ENCODE measurements at regions not wholly inside any gene's neighbourhood (a gene's known extent, or its start where the extent isn't known, plus 50 kb on each side); places are given as distances from the start of the nearest gene placed in this dataset.
A peak's percentile ranks its signal among the peaks of the same experiment; 100 is the strongest.

GRCh38 chr14:104385111-104385510, 194.5 kb upstream of the C14orf180 start:
- Mint-ChIP-seq H3K27me3 (ENCODE audit: unreplicated experiment) (peaks cover 12% of the 10 kb centered on the region), H3K27ac (ENCODE audit: unreplicated experiment) (no peak overlapping the region), H3K4me3 (ENCODE audit: unreplicated experiment) (peak overlapping the region; percentile 49), H3K4me1 (ENCODE audit: low read depth, unreplicated experiment) (peaks cover 21% of the 10 kb centered on the region), H3K9me3 (ENCODE audit: unreplicated experiment) (peaks cover 4% of the 10 kb centered on the region), H3K36me3 (ENCODE audit: unreplicated experiment) (no peaks in the 10 kb centered on the region)
- DNase-seq, result no peak
- TF ChIP-seq CTCF (IDR thresholded peaks at IDR 0.05; ENCODE audit: partially characterized antibody, unreplicated experiment), result no peak

GRCh38 chr14:104385531-104386101, 193.9 kb upstream of the C14orf180 start:
- no peak for TF ChIP-seq CTCF (IDR thresholded peaks at IDR 0.05; ENCODE audit: partially characterized antibody, unreplicated experiment)
- H3K27ac Mint-ChIP-seq (ENCODE audit: unreplicated experiment), result no peak overlapping the region
- DNase-seq, result no peak

GRCh38 chr14:104386151-104386841, 193.3 kb upstream of the C14orf180 start:
- Mint-ChIP-seq H3K36me3 (ENCODE audit: unreplicated experiment) (no peaks in the 10 kb centered on the region), H3K4me1 (ENCODE audit: low read depth, unreplicated experiment) (peaks cover 22% of the 10 kb centered on the region), H3K4me3 (ENCODE audit: unreplicated experiment) (peak overlapping the region; percentile 15), H3K9me3 (ENCODE audit: unreplicated experiment) (peaks cover 3% of the 10 kb centered on the region), H3K27ac (ENCODE audit: unreplicated experiment) (no peak overlapping the region), H3K27me3 (ENCODE audit: unreplicated experiment) (peaks cover 13% of the 10 kb centered on the region)
- peak; percentile 70 for TF ChIP-seq CTCF (IDR thresholded peaks at IDR 0.05; ENCODE audit: partially characterized antibody, unreplicated experiment)
- peak; percentile 67 for DNase-seq

More at GRCh38 chr14:104385531-104386101, 193.9 kb upstream of the C14orf180 start:
- Mint-ChIP-seq H3K4me1 (ENCODE audit: low read depth, unreplicated experiment) (peaks cover 22% of the 10 kb centered on the region), H3K36me3 (ENCODE audit: unreplicated experiment) (no peaks in the 10 kb centered on the region), H3K4me3 (ENCODE audit: unreplicated experiment) (peak overlapping the region; percentile 49), H3K27me3 (ENCODE audit: unreplicated experiment) (peaks cover 13% of the 10 kb centered on the region), H3K9me3 (ENCODE audit: unreplicated experiment) (peaks cover 4% of the 10 kb centered on the region)

- H3K27me3 Mint-ChIP-seq (ENCODE audit: unreplicated experiment), result peaks cover 11% of the 10 kb centered on the region
- no peak overlapping the region for H3K27ac Mint-ChIP-seq (ENCODE audit: unreplicated experiment)
- H3K4me3 Mint-ChIP-seq (ENCODE audit: unreplicated experiment), result no peak overlapping the region
- no peak for TF ChIP-seq CTCF (IDR thresholded peaks at IDR 0.05; ENCODE audit: partially characterized antibody, unreplicated experiment)
- peaks cover 3% of the 10 kb centered on the region for H3K9me3 Mint-ChIP-seq (ENCODE audit: unreplicated experiment)
- H3K4me1 Mint-ChIP-seq (ENCODE audit: low read depth, unreplicated experiment), result peaks cover 28% of the 10 kb centered on the region
- DNase-seq, result no peak
- H3K36me3 Mint-ChIP-seq (ENCODE audit: unreplicated experiment), result no peaks in the 10 kb centered on the region
These were observed 192.2 kb upstream of the C14orf180 start for GRCh38 chr14:104387022-104388010.

Data from glutamatergic neuron (in vitro differentiated cells).